PFSK-1 (cell line): ENCODE measurements at regions not wholly inside any gene's neighbourhood (a gene's known extent, or its start where the extent isn't known, plus 50 kb on each side); places are given as distances from the start of the nearest gene placed in this dataset.

Source experiments
- FOXP2 ChIP-seq: optimal IDR thresholded peaks from 2 replicates; pipeline ENCODE3; 2011; ENCODE audit warnings: borderline replicate concordance, control low read depth, inconsistent platforms; ENCODE audit not compliant: insufficient read depth; ENCODE audit errors: extremely low read length, extremely low read depth
- POLR2AphosphoS5 ChIP-seq: IDR thresholded peaks from 2 replicates; pipeline ENCODE4 v1.6.1; 2012; ENCODE audit warnings: low read depth, mild to moderate bottlenecking, control low read depth, low read length, moderate library complexity
- SIN3A ChIP-seq: IDR thresholded peaks from 2 replicates; pipeline ENCODE4 v1.6.1; 2012; ENCODE audit warnings: mild to moderate bottlenecking, low read length, moderate library complexity, borderline replicate concordance; ENCODE audit not compliant: insufficient read depth
- TAF1 ChIP-seq: IDR thresholded peaks from 2 replicates; pipeline ENCODE4 v1.6.1; 2012; ENCODE audit warnings: low read length, control low read depth, borderline replicate concordance; ENCODE audit not compliant: insufficient read depth
- TF ChIP-seq, protein P1 (sequence below), 2 experiments: IDR thresholded peaks; 2 replicates each; pipeline versions ENCODE4 v1.6.1 to v1.8.0; 2011 to 2012; ENCODE audit warnings: low read depth in 2 of 2, low read length in 2 of 2, control low read depth in 1 of 2, inconsistent platforms in 1 of 2, mild to moderate bottlenecking in 1 of 2, moderate library complexity in 1 of 2; ENCODE audit not compliant: insufficient read depth in 1 of 2

DNA sequence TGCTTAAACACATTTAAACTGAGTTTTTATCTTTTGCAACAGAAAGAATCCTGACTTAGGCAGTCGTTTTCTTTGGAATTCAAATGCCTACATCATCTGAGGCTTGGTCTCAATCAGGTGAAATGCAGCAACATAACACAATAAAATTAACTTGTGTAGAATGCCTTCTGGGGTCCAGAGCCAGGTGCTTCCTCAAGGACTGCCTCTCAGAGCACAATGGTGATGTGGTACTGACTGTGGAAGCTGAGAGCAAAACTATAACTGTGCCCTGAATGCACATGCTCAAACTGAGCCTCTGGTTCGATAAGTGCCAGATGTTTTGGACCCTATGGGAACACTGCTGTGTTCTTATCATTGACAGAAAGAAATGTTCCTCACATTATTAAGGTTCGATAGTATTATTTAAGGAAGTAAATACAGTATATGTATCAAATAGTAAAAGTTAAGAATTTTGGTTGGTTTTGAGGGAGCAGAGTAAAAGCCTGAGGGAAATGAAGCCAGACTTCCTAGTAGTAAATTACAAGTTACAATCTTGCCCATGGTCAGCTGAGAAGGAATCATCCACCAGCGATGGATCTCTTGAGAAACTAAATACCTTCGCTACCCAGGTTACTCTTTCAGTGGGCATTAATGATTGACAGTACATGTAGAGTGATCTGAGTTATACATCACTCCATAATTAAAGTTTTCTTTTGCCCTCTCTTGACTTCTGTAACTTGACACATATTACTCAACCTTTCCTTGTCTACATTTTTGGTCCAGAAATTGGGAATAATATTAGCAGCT lies 122.9 kb upstream of the ATP2B1 start:
- TF ChIP-seq, protein P1, sequence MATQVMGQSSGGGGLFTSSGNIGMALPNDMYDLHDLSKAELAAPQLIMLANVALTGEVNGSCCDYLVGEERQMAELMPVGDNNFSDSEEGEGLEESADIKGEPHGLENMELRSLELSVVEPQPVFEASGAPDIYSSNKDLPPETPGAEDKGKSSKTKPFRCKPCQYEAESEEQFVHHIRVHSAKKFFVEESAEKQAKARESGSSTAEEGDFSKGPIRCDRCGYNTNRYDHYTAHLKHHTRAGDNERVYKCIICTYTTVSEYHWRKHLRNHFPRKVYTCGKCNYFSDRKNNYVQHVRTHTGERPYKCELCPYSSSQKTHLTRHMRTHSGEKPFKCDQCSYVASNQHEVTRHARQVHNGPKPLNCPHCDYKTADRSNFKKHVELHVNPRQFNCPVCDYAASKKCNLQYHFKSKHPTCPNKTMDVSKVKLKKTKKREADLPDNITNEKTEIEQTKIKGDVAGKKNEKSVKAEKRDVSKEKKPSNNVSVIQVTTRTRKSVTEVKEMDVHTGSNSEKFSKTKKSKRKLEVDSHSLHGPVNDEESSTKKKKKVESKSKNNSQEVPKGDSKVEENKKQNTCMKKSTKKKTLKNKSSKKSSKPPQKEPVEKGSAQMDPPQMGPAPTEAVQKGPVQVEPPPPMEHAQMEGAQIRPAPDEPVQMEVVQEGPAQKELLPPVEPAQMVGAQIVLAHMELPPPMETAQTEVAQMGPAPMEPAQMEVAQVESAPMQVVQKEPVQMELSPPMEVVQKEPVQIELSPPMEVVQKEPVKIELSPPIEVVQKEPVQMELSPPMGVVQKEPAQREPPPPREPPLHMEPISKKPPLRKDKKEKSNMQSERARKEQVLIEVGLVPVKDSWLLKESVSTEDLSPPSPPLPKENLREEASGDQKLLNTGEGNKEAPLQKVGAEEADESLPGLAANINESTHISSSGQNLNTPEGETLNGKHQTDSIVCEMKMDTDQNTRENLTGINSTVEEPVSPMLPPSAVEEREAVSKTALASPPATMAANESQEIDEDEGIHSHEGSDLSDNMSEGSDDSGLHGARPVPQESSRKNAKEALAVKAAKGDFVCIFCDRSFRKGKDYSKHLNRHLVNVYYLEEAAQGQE (IDR thresholded peaks at IDR 0.05; ENCODE audit: insufficient read depth in 1 of 2, low read depth in 2 of 2, low read length in 2 of 2): no peak
- TF ChIP-seq FOXP2 (no peak), TAF1 (no peak), SIN3A (no peak), POLR2AphosphoS5 (no peak)

DNA sequence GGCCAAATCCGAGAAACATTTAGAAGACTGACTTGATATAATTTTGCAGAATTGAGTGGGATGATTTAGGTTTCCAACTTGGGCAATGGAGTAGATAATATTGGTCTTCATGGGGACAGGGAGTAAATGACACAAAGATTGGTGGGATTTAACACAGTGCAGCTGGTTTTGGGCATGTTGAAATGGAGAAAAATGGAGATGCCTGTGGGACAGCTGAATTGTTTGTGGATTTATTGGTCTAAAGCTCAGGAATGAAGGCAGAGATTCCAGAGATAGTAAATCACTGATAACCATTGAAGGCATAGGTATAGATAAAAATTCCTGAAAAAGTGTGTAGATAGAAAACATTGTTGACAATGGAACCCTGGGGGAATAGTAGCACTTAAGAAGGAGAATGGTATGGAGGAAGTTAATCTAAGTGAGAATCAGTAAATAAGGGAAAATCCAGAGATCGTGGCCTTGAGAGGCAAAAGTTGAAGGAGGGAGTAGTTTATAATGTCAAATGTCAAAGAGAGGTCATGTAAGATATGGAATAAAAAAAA lies 120.9 kb upstream of the ATP2B1 start:
- TF ChIP-seq FOXP2 (no peak), POLR2AphosphoS5 (no peak), TAF1 (no peak), SIN3A (no peak)
- TF ChIP-seq, protein P1 (IDR thresholded peaks at IDR 0.05; ENCODE audit: insufficient read depth in 1 of 2, low read depth in 2 of 2, low read length in 2 of 2): no peak

DNA sequence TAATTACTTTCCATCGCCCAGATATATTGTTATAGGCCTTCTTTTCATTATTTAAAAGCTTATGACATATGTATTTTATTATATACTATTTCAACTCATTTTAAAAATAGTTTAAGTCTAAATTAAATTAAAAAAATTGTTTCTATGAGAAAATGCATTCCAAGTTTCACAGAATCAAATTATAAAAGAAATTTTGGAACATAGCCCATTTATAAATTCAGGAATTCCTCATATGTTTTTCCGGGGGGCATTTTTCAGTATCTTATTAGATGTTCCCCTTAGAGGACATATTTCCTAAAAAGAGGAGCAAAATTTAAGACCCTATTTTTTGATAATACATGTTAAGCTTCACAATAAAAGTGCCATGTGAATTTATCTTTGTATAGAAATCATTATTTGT lies 119.9 kb upstream of the ATP2B1 start:
- TF ChIP-seq POLR2AphosphoS5 (no peak), TAF1 (no peak), SIN3A (no peak), FOXP2 (no peak)
- TF ChIP-seq, protein P1 (IDR thresholded peaks at IDR 0.05; ENCODE audit: insufficient read depth in 1 of 2, low read depth in 2 of 2, low read length in 2 of 2): no peak

DNA sequence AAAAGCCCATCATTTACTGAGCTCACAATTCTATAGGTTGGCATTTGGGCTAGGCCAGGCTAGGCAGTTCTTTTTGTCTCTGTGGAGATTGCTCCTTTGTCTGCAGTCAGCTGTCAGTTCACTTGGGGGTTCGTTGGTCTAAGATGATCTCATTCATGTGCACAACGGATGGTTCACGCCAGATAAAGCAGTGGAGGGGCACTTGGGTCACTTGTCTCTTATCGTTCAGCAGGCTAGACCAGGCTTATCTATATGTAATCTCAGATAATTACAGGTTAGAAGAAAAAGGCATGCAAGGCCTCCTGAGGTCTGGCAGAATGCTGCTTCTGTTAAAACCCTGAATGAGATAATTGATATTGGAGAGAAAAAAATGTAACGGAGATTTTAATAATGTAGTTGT lies 119.0 kb upstream of the ATP2B1 start:
- TF ChIP-seq, protein P1 (IDR thresholded peaks at IDR 0.05; ENCODE audit: insufficient read depth in 1 of 2, low read depth in 2 of 2, low read length in 2 of 2): no peak
- TF ChIP-seq SIN3A: no peak

DNA sequence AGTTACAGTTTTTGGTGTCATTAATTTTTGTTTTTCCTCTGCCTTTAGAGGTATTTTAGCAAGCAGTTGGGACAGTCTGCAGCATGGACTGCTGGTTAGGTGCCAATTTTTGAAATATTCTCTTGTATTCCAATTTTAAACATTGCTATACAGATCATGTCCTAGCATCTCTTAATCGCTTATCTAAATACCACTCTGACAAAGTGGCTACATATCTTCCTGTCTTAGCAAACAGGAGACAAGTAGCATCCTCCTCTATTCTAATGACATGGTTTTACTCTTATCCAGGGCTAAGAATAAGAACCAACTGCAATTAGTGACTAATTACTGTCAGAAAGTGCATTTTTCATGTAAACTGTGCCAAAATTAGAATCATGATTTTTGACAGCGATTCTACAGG lies 117.8 kb upstream of the ATP2B1 start:
- TF ChIP-seq SIN3A: no peak
- TF ChIP-seq TAF1: no peak
- TF ChIP-seq POLR2AphosphoS5: no peak
- TF ChIP-seq, protein P1 (IDR thresholded peaks at IDR 0.05; ENCODE audit: insufficient read depth in 1 of 2, low read depth in 2 of 2, low read length in 2 of 2): no peak
- TF ChIP-seq FOXP2: no peak
